SW 1271 (cell line): ENCODE measurements at regions not wholly inside any gene's neighbourhood (a gene's known extent, or its start where the extent isn't known, plus 50 kb on each side); places are given as distances from the start of the nearest gene placed in this dataset.
"Not testable (repeated sequence)": the region's sequence is repeated elsewhere in the genome, so short reads cannot be mapped to it uniquely, and the experiment has no call there.

Experiments used
- DNase-seq, 2 experiments: peaks; one replicate each; lab custom pipeline; 2025; lab: John Stamatoyannopoulos, UW

DNA sequence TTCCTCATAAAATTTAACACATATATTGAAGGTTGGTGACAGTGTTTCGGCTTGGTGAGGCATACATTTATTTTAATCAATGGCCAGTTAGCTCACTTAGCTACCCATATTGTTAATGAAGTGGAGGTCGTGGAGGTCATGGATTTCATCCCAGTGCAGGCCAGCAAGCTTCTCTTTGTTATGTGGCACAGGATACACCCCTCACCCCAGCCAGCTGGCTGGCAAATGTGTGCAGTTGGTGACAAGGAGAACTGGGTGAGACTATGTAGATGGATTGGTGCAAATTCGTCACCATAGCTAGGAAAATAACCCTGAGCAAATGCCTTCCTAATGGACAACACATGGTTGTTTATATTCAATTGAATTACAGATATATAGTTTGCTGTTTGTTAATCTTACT lies 50.5 kb upstream of the FOXP2 start:
- DNase-seq: no peak

DNA sequence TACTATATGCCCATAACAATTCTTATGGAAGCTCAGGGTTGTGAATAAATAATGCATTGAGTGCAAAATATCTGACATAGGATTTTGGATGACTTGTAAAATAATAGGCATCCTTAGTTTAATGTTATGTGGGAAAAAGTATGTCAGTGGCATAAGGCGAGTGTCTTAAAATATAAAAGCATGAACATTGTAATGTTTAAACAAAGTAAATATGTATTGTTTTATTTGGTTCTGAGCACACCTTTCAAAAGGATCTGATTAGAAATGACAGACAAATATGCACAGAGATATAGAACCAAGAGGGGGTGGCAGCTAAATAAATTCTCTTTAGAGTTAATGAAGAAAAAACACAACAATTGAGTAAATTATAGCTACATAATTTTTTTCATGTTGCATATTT lies 51.3 kb upstream of the FOXP2 start:
- DNase-seq: no peak

DNA sequence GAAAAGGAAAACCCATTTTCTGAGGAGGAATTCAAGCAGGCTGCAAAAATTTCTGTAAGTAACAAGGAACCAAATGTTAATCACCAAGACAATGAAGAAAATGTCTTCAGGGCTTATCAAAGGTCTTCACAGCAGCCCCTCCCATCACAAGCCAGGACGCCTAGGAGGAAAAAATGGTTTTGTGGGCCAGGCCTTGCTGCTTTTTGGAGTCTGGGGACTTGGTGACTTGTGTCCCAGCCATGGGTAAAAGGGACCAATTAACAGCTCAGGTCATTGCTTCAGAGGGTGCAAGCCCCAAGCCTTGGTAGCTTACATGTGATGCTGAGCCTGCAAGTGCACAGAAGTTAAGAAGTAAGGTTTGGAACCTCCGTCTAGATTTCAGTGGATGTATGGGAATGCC lies 55.7 kb upstream of the FOXP2 start:
- no peak for DNase-seq

DNA sequence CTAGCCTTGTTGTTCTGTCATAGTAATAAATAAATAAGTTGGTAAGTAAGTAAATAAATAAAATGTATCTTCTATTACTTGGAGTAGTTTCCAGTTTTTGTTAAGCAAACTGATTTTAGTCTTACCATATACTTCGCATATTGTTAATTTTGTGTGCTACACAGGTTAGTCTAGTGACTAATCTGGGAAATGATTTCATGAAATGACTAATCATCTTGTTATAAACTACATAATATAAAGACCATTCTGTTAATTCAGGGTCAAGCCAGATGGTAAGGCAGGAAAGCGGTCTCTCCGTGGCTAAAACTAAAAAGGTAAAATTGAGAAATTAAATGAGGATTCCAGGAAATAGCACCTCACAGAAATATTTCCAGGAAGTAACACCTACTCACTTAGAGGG lies 58.5 kb upstream of the FOXP2 start:
- no peak for DNase-seq

DNA sequence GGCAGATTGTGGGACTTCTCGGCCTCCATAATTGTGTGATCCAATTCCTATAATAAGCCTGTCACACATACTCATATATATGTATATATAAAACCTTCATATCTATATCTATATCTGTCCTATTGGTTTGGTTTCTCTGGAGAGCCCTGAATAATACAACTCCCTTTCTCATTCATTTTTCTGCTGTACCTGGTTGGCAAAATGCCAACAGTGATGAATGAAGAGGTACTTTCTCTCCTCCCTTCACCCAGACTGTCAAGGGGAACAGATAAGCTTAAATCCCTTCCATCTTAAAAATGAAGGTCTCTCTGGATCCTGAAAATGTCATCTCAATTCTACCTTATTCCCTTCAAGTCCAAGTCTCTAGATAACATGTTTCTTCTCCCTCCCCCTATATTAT lies 60.3 kb upstream of the FOXP2 start:
- no peak for DNase-seq

DNA sequence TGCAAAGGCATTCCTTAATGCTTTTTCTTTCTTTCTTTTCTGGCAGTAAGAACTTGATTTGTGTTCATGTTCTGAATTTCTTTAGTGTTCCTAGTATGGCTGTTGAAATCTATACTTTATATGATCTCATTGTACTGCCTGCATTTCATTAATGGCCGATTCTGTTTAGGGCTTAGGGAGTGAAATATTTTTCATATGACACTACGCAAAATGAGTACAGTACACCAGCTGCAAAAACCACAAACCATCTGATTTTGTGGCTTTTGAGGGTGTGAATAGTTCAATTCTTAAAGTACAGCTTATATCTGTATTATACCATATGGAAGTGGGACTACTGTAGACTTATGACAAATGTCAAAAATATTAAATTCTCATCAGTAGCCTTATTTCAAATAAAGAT lies 69.1 kb upstream of the FOXP2 start:
- DNase-seq: no peak

DNA sequence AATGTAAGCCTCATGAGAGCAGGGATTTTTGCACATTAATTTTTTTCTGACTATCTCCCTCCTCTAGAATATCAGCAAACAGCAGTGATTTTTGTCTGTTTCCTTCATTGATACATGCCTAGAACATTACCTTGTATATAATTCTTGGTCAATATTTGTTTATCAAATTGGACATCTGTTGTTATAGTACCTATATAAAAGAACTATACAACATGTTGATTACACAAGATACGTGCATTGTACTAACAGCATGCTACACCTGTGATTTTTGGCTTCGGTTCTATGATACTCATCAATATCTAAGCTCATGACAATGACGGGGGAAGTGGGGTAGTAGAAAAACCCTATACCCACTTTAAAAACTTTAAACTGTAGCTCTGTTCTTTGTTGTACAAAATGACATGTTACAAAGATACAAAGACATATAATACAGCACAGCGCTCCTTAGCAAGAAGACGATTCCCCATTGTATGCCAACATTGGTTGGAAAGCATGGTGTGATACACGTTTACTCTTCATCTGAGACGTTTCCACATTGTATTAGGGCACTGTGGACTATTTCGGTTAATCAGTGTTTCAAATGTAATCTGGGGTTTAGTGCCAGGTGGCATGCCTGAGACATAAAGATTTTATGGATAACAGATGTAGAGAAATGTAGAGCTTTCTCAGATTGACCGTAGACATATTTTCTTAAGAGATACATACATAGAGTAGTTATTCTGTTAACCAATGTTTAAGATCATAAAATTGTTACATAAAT lies 70.5 kb upstream of the FOXP2 start:
- no peak for DNase-seq

DNA sequence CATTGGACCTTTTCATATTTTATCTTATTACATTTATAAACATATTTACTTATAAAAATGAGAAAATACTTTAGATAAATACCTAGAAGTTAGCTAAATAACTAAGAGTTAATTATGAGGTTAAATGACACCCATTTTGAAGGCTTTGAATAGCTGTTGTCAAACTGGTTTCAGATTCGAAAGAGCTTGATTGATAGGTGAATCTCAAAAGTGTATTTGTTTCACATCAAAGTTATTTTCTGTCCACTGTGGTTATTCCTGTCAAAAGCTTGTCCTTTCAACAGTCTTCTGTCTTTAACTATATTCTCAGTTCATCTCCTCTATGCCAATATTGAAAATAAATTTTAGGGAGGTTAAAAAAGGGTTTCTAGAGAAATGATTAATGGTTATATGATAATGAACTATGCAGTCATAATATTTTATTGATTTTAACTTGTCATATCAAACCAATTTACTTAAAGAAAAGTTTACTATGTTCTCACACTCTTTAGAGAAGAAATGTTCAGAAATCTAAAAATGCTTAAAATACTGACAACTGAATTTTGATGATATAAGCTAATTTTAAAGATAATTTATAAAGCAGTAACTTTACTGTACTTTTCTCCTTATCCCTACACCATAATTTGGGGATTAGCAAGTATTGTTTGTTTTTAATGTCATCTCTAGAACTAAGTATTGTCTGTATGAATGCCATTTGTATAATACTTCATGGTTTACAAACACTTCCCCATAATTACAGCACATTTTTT lies 72.0 kb upstream of the FOXP2 start:
- no peak for DNase-seq

DNA sequence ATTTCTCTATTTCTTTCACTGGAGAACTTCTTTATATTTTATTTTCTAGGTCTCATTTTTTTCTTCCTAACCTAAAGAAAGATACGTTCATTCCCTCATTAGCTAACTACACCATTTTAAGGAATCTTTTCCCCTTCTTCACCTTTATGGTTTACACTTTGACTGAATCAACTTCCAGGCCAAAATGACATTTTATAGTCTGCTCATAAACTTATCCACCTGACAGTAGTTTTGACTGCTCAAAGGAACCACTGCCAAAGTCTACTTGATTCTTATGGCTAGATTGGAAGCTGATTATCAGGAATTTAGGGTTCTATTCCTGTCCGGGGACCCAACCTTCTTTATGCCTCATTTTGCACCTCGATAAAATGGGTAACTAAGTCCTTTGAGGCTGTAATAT lies 73.0 kb upstream of the FOXP2 start:
- no peak for DNase-seq

DNA sequence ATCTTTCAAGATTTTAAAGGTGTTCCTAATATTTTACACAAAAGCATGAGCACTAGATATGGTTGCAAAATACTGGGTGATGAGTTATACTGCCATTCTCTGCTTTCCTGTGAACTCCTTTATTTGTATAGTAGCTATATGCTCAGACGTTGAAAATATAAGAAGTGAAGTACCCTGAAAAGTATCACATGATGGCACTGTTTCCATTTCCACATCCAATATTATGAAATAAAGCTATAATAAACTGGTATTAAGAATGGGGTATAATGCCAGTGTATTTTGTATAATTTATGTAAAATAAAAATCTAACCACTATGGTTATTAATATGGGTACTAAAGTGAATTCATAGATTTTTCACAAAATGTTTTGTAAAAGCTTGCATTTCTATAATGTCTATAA lies 79.6 kb upstream of the FOXP2 start:
- DNase-seq: no peak

DNA sequence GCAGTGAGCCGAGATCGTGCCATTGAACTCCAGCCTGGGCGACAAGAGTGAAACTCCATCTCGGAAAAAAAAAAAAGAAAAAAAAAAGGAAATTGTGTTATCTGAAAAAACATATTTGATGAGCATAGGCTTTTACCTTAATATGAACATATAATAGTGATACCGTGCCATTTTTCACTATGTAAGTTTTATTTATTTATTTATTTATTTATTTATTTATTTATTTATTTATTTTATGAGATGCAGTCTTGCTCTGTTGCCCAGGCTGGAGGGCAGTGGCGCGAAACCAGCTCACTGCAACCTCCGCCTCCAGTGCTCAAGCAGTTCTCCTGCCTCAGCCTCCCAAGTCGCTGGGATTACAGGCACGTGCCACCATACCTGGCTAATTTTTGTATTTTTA lies 85.2 kb upstream of the FOXP2 start:
- not testable (repeated sequence) for DNase-seq

DNA sequence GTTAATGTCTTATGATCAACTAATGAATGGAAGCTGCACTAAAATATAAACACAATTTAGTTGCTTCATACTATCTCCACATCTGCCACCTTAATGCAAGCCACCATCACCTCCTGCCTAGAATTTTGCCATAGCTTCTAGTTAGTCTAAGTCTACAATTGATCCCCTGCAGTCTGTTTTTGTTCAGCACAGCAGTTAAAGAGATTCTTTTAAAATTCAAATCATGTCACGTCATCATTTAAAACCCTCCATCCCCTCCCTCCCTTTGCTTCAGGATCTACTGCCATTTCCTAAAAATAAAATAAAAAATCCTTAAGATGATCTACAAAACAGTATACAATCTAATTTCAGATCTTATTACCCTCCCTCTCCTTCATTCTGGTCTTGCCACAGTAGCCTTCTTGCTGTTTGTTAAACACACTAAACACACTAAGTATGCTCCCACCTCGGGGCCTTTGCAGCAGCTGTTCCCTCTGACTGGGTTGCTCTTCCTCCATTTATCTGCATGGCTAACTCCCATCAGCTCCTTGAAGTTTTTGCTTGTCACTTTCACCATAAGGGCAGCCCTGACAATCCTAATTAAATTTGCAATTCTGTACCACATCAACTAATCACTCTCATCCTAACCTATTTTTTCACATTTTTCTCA lies 97.0 kb upstream of the FOXP2 start:
- no peak for DNase-seq

DNA sequence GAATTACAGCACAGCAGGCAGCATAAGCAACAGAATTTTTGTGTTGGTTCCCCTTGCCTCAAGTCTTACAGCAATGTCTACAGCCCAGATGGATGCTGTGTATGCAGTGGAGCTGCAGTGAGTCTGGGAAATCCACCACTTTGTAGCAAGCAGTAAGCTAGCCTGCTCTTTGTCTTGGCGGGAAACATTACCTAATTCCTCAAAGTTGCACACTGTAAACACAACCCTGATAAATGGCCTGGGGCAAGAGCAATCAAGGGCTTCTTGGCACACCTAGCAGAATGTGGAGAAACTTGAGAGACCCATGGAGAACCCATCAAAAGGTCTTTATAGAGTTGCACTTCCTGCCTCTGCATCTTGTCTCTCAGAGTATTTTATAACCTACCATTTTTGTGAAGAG lies 102.0 kb upstream of the FOXP2 start:
- DNase-seq: no peak

DNA sequence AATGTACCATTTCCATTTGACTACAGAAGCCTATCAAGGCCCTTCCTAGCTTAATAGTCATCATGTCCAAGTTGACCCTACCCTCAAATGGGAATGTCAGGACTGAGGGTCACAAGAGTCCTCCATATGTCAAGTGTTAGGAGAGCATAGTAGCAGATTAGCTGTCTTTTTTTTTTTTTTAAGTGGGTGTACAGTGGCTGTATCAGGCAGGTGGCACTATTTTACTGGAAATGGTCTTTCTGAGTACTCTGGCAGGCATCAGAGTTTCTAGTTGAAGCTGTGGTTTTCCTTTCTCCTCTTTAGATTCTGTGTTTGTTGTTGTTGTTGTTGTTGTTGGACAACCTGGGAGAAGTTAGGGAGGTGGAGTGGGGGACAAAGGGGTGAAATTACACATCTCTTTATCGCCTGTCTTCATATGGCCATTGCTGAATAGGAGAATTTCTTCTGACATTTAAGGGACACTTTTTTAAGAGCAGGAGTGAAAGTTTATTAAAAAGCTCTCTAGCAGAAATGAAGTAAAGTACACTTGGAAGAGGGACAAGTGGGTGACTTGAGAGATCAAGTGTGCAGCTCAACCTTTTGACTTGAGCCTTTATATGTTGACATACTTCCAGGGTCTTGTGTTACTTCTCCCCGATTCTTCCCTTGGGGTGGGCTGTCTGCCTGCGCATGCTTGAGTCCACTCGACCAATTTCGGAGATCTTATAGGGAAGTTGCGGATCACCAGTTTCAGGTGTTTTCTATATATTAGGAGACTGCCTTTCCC lies 104.1 kb upstream of the FOXP2 start:
- DNase-seq: no peak

DNA sequence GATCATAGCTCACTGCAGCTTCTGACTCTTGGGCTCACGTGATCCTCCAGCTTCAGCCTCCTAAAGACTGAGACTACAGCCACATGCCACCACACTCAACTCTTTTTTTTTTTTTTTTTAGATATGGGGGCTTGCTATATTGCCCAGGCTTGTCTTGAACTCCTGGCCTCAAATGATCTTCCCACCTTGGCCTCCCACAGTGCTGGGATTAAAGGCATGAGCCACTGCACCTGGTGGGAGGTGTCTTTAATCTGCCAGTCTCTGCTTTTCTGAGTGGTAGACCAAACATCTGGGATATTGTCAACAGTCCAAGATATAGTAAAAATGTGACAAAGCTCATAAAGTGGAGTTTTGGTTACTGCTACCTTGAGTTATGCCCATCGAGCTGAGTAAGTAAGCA lies 104.9 kb upstream of the FOXP2 start:
- no peak for DNase-seq

DNA sequence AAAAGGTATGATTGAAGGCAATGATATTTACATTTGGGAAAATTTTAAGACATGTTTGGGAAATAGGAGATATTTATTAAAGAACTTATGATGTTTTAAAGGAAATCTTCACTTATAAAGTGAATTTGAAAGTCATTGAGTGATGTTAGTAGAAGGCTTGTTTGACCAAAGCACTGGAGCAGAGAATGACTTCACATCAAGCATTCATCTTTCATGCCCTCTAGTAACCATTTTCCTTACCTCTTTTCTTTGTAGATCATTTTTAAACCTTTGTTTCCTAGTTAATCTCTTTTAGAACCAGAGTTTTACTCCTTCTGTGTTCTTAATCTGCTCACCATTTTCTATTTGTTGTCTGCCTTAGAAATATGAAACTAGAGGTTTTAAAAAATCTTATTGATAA lies 111.3 kb upstream of the FOXP2 start:
- no peak for DNase-seq

DNA sequence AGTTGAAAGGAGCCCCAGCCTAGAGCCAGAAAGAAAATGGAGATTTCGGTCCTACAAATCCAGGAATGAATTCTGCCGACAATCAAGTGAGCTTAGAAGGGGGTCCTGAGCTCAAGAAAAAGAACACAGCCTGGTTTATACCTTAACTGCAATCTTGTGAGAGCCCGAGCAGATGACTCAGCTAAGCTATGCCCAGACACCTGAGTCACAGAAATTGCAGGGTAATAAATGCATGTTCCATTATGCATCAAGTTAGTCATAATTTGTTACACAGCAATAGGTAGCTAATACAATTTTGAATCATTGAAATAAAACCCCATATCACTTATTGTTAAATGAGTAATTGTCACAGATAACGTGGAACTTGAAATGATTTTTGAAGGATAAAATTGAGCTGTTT lies 111.8 kb upstream of the FOXP2 start:
- DNase-seq: no peak

DNA sequence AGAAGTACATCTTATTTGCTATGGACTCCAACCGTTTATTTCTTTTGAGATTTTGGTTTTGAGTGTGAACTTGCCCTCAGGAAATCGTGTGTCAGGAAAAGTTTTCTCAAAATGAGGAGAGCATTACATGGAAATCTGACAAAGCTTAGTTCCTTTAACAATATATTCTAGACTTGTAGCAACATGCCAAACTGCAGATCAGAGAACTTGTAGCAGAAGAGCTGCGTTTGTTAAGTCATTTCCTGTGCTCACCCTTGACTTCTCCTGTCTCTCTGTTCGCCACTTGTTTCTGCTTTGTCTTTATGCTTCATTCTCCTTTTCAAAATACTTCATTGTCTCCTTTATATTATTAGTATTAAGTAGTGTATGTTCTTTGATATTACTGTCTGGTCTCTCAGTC lies 116.6 kb upstream of the FOXP2 start:
- no peak for DNase-seq

DNA sequence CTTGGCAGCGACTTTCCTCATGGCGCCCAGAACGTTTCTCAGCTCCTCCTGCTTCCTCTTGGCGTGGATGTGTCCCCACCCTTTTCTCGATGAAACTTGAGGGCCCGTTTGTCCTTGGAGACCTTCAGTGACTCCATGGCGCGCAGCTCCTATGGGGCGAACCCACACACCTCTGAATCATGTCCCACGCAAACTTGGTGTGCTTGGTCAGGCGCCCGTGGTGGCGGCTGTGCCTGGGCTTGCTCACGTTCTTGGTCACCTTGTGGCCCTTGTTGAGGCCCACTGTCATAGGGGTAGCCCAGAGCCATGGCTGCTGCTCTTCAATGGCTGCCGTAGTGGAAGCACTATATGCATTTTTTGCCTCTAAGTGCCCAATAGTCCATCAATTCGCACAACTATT lies 117.5 kb upstream of the FOXP2 start:
- DNase-seq: no peak

DNA sequence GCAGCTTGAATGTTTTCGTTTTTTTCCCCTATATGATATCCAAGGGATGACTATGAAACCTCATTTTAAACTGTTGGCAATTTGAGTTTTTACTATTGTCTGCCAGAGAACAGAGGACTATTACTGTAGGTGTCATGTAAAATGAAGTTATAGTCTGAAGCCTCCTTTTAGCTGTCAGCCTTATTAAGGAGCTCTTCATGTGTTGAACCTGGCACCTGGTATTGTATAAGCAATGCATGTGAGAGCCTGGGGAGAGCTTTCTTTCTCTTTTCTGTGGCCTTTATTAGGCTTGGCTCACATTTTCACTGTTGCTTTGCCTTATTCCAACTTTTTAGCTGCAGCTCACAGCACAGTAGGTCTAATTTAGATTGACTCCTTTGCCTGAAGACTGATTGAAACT lies 119.1 kb upstream of the FOXP2 start:
- DNase-seq: no peak

DNA sequence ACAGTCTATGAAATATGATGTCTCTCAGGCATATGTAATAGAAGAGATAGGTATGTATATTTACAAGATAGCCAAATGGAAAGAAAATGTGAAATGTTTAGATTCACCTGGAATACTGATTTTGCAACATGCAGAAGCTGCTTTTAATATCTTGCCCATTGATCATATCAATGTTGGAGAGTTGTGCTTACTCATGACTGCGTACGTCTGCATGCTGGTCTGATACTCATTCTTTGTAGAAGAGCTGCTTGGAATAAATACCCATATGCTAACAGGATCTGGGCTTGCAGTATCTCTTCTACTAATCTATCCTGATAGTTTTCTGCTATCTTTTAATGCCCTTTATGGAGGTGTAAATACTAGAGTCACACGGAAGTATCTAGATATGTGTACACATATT lies 120.6 kb upstream of the FOXP2 start:
- DNase-seq: no peak

DNA sequence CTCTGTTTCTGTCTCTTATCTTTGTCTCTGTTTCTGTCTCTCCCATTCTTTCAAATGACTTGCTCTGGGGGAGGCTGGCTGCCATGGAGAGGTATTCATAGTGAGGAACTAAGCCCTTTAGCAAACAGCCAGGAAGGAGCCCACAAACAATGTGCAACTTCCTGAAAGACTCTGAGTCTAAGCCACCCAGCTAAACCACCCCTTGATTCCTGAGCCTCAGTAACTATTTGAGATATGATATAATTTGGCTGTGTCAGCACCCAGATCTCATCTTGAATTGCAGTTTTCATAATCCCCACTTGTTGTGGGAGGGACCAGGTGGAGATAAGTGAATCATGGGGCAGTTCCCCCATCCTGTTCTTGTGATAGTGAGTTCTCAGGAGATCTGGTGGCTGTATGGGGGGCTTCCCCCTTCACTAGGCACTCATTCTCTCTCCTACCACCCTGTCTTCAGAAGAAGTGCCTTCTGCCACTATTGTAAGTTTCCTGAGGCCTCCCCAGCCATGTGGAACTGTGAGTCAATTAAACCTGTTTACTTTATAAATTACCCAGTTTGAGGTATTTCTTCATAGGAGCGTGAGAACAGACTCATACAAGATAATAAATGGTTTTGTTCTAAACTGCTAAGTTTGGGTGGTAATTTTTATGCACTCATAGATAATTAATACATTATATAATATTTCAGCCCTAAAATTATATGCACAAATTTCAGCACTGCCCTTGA lies 121.2 kb upstream of the FOXP2 start:
- DNase-seq: no peak
